ENCODE measurements at regions not wholly inside any gene's neighbourhood (a gene's known extent, or its start where the extent isn't known, plus 50 kb on each side); places are given as distances from the start of the nearest gene placed in this dataset.

GRCh38 chr6:100130630-100131029, 136.6 kb upstream of the MCHR2 start:
- no peak for DNase-seq

DNA sequence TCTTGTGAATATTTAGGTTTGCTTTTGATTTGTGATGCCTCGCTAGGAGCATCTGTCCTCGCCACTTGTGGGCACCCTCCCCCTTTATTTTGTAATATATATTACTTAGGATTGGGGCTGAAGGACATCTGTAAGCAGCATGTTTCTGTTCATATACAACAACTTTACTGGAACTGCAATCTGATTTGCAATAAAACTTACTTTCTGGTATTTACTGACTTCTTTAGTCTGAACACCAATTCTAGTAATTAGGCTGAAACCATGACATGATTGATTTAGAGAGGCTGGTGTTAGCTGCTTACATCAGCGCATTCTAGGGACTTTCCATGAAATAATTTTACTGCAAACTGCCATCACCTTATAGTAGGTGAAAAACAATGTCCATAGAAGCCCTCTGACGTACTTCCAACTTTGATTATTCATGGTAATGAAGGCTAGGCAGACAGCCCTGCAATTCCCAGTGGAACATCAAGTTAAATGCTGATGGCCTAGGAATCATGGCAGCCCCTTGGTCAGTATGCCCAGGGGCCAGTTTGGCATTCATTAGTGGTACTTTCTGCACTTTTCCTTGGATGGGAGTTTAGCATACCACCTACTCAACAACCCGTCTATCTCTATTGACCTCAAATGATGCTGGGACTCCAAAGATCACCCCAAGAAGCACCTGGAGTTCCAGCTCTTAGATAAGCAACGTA, 132.9 kb upstream of the MCHR2 start:
- peak in 1 of 3 experiments; percentile 20 for DNase-seq

- DNase-seq = no peak
Observed at GRCh38 chr6:100121854-100122609, 128.0 kb upstream of the MCHR2 start.

DNA sequence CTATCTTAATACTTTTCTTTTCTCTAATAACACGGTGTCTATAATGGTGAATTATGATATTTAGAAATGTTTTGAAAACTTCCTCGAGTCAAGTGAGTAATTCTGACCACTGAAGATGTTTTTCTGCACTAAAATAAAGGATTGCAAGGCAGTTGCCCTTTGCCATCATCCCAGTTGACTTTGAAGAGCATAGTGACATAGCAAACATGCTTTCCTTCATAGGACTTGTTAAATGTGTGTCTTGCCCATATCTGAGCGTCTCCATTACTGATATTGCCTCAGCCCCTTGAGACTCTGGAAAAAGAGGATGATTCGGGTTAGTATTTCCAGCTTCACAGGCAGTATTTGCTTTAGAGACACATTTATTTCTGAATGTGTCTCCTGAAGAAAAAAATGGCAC, 125.2 kb upstream of the MCHR2 start:
- DNase-seq = no peak

GRCh38 chr6:100118301-100118700, 124.3 kb upstream of the MCHR2 start:
- DNase-seq = no peak

- DNase-seq = no peak
Observed at GRCh38 chr6:100117680-100118079, 123.7 kb upstream of the MCHR2 start.

DNA sequence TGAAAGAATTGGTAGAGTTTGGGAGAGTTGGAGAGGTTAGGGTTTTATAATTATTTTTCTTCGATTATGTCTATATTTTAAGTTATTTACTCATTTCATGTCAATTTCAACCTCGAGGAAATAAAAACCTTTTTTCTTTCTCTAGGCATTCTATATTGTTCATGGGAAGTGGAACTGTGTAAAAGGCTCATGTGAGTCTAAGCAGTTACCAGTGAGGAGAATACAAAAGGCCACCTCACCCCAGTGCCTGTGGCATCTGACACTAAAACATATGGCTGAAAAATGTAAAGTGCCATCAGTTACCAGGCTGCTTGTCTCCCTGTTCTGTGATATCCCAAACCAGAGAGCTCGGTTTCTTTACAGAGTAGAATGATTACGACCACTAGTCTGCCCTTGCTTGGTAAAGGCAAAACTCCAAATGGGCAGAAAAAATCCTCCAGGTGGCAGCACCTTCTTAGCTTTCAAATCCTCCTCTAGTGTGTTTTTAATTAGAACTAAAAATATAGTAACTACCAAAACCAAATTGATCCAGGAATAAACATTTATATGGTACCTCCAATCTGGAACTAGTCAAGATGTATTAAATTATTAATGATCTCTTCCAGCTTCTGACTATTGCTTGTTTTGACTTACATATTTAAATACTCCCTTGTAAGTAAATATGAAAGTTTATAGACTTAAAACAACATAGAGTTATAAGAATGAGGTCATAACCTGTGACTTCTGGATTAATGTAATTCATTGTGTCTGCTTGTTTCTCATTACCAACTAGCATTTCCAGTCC, 122.6 kb upstream of the MCHR2 start:
- peak; percentile 31 to 87 (median 58) for DNase-seq

DNA sequence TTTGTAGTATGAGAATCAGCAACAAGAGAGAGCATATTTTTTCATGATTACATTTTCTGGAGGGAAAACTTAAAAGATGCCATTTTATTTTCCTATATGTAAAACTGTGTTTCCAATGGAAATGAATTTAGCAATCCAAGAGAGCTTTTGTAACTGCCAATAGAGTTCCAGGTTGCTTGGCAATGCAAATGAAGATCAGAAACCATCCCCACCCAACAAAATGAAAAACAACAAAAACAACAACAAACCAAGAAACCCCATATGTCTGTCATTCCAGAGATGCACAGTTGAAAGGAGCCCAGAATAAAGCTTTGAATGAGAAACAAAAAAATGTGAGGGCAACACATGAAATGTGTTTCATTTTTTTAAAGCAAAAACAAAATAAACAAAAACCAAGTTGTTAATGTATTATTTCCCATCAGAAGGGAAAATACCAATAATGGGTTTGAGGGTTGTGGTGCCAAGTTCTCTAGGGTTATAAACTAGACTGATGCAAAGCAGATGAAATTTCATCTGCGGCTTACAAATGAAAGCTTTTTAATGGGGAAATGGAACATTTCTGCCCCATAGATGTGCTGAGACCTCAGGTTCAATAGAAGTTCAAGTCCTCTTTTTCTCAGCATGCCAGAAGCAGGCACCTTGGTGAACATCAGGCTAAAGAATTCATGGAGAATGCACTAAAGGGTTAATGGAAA, 121.5 kb upstream of the MCHR2 start:
- DNase-seq = no peak

GRCh38 chr6:100112855-100113508, 119.0 kb upstream of the MCHR2 start:
- peak in 1 of 3 experiments; percentile 4 for DNase-seq

GRCh38 chr6:100105919-100106529, 112.0 kb upstream of the MCHR2 start:
- no peak for DNase-seq

- DNase-seq = peak in 1 of 3 experiments; percentile 20
Observed at GRCh38 chr6:100105138-100105537, 111.1 kb upstream of the MCHR2 start.

DNA sequence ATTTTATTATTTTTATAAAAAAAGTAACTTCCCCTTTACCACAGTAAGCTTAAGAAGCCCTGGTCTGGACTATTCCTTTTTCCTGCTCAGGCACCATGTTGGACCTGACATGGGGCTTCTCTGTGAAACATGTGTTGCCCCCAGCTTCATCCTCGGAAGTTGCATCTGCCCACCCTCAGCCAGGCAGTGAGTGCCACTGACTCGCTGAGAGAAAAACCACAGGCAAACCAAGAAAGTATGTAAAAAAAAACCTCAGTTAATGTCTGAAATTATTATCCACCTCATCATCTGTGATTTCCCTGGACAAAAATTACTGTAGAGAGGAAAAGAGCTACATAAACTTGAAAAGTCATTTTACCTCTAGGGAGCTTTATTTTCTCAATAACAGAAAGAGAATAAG, 109.9 kb upstream of the MCHR2 start:
- no peak for DNase-seq

DNA sequence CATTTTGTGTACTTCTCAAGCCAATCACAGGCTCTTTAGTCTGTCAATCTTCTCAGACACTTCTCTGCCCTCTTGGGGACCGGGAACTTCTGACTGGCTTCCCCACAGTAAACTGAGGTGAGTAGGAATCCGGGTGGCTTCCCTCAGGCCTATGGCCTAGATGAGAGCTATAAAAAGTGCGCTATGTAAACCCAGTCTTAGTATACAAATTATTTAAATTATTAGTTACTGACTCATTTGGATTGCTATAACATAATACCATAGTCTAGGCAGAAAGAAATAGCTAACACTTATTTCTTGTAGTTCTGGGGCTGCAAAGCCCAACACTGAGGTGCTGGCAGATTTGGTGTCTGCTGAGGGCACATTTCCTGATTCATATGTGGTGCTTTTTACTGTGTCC, 109.2 kb upstream of the MCHR2 start:
- no peak for DNase-seq

DNA sequence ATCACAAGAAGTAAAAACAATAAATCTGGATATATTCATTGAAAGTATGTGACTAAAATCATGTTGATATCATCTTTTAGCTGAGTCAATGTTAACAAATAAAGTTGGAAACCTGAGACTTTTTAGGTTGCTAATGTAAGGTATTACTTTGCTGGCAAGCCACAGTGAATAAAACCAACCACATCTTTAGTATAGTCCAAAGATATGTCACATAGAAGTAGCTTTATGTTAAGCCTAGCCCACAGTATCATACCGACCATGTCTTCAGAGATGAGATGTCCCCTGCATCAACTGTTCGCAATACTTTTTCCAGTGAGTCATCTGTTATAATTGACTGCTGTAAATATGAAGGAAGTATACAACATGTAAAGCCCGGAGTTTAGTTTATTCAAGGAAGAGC, 107.6 kb upstream of the MCHR2 start:
- no peak for DNase-seq

DNA sequence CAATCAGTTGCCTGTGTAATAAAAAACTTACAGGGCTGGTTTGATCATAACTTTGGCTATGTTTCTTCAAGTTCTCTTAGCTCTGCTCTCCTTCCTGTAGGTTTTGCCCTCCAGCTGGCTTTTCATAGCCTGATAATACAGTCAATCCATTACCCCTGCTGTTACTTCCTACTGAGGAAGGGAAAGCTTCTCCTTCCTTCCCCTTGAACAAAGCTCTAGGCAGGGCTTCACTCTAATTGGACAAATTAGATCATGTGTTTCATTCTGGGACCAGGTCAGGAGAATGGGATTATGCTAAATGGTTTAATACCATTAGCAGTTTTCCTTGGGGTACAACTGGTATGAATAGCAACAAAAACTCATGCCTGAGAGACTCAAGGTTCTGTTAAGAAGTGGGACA, 106.8 kb upstream of the MCHR2 start:
- DNase-seq = no peak

GRCh38 chr6:100099189-100100074, 105.4 kb upstream of the MCHR2 start:
- peak in 2 of 3 experiments; percentile 34 to 70 for DNase-seq

DNA sequence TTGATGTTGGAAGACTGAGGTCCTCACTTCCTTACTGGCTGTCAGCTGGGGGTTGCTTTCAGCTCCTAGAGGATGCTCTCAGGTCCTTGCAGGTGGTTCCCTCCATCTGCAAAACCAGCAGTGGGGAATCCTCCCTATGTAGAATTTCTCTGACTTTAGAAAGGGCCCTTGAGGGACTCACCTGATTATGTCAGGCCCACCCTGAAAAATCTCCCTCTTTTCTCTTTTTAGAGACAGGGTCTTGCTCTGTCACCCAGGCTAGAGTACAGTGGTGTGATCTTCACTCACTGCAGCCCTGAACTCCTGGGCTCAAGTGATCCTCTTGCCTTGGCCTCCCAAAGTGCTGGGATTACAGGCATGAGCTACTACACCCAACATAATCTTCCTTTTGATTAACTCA, 102.9 kb upstream of the MCHR2 start:
- DNase-seq = no peak

DNA sequence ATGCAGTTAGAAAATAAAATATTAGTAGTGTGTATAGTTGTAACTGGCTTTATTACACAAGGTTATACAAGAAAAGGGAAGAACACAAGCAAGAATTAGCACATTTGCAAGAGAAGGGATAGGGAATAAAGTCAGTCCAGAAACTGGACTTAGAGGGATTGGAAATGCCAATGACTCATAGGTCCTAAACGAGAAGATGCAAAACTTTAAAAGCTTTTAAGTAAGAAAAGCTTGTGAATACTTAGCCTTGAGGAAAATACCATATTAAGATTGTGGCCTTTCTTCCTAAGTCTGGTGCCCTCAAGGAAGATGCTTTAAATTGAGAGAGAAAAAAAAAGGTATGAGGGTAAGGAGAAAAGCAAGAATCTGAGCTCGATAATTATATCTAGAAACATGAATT, 102.3 kb upstream of the MCHR2 start:
- no peak for DNase-seq

GRCh38 chr6:100093405-100093804, 99.4 kb upstream of the MCHR2 start:
- no peak for DNase-seq

DNA sequence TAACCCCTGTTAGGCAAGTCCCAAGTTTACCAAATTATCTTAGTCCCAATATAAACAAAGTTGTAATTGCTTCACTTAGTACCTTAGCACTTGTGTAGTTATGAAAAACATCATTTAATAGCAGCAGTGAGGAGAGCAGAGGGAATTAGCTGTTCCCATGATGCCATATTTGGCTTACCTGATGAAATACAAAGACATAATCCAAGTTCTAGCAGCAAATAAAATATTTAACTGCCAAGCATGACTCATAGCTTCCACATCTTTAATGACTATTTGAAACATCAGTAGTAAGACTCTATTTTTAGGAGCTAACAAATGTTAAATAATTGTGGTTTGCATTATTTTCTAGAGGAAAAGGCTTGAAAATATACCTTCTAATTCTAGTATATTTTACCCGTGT, 94.0 kb upstream of the MCHR2 start:
- no peak for DNase-seq

DNA sequence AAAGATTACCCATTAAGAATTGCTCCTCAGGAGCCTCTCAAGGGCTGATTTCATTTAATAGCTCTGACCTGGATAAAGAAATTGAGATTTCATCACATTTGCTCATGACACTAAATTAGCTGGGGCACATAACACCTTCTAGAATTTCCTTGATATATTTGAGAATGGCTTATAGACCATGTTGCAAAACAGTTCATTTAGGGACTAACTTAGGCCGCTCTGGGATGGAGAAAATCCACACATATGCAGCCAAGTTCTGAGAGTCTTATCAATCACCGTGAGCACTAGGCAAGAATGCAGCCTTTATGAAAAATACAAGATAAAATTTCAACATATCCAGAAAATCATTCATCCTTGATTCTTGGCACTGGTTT, 91.0 kb upstream of the MCHR2 start:
- no peak for DNase-seq
